HG03135 (cell line): ENCODE measurements at regions not wholly inside any gene's neighbourhood (a gene's known extent, or its start where the extent isn't known, plus 50 kb on each side); places are given as distances from the start of the nearest gene placed in this dataset.

Source experiments
- ATAC-seq: cut with Tn5 transposase; IDR thresholded peaks from one replicate; pipeline ENCODE4 v1.9.1; 2021; ENCODE audit warnings: mild to moderate bottlenecking, moderate library complexity; ENCODE audit not compliant: unreplicated experiment

GRCh38 chr14:94717808-94718207, 52.1 kb downstream of the GSC start:
- no peak for ATAC-seq

GRCh38 chr14:94716976-94717375, 52.9 kb downstream of the GSC start:
- ATAC-seq: no peak

DNA sequence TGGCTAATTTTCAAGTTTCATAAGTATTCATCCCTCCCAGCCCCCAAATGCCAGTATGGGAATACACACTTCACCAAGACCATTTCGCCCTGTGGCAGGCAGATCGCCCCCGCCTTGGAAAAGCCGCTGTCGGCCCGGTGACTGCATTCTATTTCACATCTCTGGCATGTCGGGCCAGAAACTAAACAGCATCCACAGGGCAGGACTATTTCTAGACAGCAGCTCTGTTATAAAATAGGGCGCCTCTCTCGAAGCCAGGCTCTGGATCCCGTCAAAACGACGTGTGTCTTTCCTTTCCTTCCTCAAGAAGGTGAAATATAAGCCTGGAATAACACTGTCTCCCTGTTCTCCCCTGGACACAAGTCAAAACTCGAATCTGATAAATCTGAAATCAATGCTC, 56.8 kb downstream of the GSC start:
- ATAC-seq: no peak

- no peak for ATAC-seq
Measured at GRCh38 chr14:94710731-94711130, 59.2 kb downstream of the GSC start.

GRCh38 chr14:94707494-94707893, 62.4 kb downstream of the GSC start:
- no peak for ATAC-seq

GRCh38 chr14:94706133-94706532, 63.8 kb downstream of the GSC start:
- no peak for ATAC-seq

- no peak for ATAC-seq
Measured at GRCh38 chr14:94702629-94703028, 67.3 kb downstream of the GSC start.

DNA sequence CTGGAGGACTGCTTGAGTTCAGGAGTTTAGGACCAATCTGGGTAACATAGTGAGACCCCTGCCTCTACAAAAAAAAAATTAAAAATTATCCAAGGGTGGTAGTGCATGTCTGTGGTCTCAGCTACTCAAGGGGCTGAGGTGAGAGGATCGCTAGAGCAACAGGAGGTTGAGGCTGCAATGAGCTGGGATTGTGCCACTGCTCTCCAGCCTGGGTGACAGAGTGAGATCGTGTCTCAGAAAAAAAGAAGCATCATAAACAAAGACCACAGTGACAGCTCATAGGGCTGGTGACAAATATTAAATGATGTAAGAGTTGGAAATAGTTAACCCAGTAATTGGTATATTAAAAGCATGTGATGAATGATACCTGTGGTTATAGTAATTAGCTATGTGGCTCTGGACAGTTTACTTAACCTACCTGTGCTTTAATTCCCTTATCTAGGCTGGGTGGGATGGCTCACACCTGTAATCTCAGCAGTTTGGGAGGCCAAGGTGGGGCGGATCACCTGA, 68.0 kb downstream of the GSC start:
- ATAC-seq: no peak

- no peak for ATAC-seq
Measured at GRCh38 chr14:94700336-94700735, 69.6 kb downstream of the GSC start.

GRCh38 chr14:94699831-94700230, 70.1 kb downstream of the GSC start:
- ATAC-seq: no peak

DNA sequence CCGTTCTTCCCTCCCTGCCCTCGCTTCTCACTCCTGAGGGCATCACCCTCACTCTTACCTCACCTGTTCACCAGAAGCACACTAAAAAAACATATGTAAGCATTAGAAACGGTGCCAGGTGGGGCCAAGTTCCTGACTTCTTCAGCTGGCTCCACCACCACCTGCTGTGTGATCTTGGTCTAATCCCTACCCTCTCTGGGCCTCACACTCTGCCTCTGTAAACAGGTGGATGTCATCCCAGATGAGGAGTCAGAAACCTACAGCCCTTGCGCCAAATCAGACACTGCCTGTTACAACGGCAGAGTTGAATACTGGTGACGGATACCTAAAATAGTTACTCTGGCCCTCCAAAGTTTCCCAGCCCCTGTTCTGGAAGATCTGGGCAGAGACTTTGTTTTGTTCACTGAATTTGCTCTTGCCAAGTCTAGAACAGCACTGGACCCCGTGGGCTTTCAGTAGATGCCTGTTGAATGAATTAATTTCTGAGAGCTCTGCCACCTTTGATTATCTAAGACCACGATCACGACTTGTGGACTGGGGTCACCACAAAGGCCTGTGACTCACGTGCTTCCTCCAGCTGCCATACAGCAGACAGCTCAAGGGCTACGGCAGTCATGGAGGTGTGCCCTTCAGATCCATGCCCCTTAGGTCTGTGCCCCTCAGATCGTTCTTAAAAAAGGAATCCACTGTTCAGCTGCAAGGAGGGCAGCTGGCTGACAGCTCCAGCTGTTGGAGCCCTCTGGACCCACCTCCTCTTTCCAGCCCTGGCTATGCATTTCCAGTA, 71.9 kb downstream of the GSC start:
- no peak for ATAC-seq

- ATAC-seq: no peak
Measured at GRCh38 chr14:94696518-94696917, 73.4 kb downstream of the GSC start.

DNA sequence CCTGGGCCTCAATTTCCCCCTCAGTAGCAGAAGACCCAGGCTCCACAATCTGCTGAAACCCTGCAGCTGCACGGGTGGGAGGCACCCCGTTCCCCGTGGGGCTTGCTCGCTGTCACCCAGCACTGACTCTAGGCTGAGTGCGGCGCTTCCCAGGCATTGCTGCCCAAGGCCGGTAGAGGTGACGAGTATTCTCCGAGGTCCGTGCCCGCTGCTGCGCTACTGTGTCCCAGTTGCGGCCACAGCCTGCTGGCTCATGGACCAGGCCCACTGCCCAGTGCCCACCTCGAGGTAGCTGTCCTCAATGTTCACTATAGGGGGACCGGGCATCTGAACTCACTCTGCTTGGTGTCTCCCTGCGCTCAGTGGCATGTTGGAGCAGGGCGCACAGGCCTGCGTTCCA, 74.7 kb downstream of the GSC start:
- ATAC-seq: no peak

- ATAC-seq: no peak
Measured at GRCh38 chr14:94691660-94692034, 78.3 kb downstream of the GSC start.

- no peak for ATAC-seq
Measured at GRCh38 chr14:94690896-94691659, 78.8 kb downstream of the GSC start.

GRCh38 chr14:94690486-94690885, 78.3 kb downstream of the SERPINA3 start:
- ATAC-seq: no peak

DNA sequence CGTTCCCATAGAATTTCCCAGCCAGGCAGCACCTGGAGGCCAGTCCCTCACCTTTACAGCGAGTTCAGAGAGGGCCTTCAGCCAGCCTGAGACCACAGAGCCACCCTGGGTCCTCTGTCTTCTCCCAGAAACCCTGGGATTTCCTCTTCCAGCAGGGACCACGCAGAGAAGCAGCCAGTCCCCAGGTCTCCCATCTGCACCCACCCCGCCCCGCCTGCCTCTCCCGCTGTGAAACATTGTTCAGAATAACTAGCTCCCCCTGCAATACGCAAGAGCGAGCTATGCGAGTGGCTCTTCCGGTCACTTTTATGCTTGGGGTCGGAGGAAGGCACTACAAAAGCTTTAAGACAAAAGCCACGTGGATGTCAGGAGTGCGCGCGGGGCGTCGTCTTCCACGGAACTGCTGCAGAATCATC, 77.8 kb downstream of the SERPINA3 start:
- no peak for ATAC-seq

DNA sequence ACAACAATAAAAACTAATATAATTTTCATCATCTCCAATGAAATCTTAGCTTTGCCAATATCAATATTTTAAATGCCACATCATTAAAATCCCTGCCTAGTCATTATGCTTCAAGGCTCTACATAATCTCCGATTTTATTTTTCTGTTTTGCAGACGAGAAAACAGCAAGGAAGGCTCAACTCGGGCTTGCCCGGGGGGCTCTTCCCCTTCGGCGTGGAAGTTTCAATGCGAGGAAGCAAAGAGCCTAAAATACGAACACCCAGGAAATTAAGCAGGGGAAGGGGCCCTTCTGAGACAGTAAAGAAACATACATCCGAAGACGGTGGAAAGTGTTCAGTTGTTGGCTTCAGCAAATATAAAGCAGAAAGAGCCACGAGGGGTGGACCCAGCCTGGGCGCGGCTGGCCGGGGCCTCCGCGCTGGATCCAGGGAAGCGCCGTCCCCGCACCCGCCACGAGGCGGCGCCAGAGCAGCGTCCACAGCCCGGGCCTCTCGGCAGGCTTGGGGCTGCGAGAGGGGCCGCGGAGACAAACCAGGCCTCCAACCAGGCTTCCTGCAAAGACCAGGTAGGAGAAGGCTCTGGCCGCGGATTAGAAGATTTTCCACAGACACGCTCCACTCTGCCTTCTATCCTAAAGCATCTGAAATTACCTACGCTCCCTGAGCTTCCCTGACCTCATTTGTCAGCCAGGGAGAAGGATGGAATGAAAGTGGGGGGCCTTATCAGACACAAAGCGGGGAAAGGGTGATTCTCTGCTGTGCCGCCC, 77.2 kb downstream of the SERPINA3 start:
- peak; percentile 62 for ATAC-seq

DNA sequence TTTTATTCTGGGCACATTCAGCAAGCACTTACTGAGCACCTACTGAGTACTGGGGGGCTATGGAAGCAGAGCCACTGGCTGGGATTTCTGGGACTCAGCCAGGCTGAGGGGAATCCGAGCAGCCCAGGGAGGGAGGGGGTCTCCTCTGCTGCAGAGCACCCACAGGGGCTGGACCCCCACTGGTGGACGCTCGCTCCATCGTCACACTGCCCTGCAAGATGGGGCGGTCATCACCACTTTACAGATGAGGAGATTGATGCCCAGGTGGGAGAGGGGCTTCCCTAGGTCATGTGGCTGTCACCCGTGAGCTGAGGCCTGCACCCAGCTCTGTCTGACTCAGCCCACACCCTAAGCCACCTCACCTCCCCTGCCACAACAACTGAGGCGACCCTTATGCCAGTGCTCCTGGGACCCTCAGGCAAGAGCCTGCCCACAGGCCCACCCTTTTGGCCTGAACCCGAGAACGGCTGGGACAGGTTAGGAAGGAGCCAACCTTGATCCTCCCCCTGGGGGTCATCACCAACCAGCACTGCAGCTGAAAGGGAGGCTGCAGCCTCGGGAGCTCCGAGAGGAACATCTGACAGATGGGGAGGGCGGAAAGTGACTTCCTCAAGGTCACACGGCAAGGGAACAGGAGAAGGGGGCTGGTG, 74.4 kb downstream of the SERPINA3 start:
- ATAC-seq: no peak

GRCh38 chr14:94685681-94686485, 73.7 kb downstream of the SERPINA3 start:
- no peak for ATAC-seq
